Ovary (tissue), 3 donors: ENCODE measurements at regions not wholly inside any gene's neighbourhood (a gene's known extent, or its start where the extent isn't known, plus 50 kb on each side); places are given as distances from the start of the nearest gene placed in this dataset.

Experiments
- CTCF ChIP-seq, 3 donors: fragments of 450-650 bp in 2 of 3; fragments of 200-600 bp in 1 of 3; IDR thresholded peaks; one replicate each; pipeline versions ENCODE4 v1.5.1 to v1.8.0; 2016 to 2022; ENCODE audit warnings: antibody characterized with exemption in 3 of 3, mild to moderate bottlenecking in 1 of 3
- EP300 ChIP-seq: sonication (generic); formaldehyde crosslinking; IDR thresholded peaks from one replicate; pipeline ENCODE4 v1.6.1; 2017; ENCODE audit warnings: antibody characterized with exemption
- POLR2A ChIP-seq: fragments of 450-650 bp; IDR thresholded peaks from one replicate; pipeline ENCODE4 v1.6.1; 2017; ENCODE audit warnings: antibody characterized with exemption, mild to moderate bottlenecking, moderate library complexity
- donor health status: DM: no; HTN: no; CAD: no.

GRCh38 chr6:167496707-167497106 lies 171.8 kb downstream of the TTLL2 start:
- TF ChIP-seq CTCF (IDR thresholded peaks at IDR 0.05) (no peak), POLR2A (no peak), EP300 (no peak)
